BJ (cell line): ENCODE measurements at regions not wholly inside any gene's neighbourhood (a gene's known extent, or its start where the extent isn't known, plus 50 kb on each side); places are given as distances from the start of the nearest gene placed in this dataset.

Source experiments
- CTCF ChIA-PET: fragments of 350-600 bp; formaldehyde crosslinking; extraction: SDS; loops from one replicate; lab custom pipeline; 2021; ENCODE audit warnings: antibody characterized with exemption, inconsistent platforms; lab: Yijun Ruan, JAX
- POLR2A ChIA-PET: fragments of 300-600 bp; sonication (Branson Sonifier 250); formaldehyde crosslinking; extraction: SDS; loops from one replicate; lab custom pipeline; 2021; ENCODE audit warnings: antibody characterized with exemption; lab: Charles Lee
- DNase-seq: peaks from one replicate; pipeline ENCODE4 v3.0.0-alpha.2; 2011; ENCODE audit warnings: low read depth
- H3K27me3 ChIP-seq: 2 replicates; pipeline ENCODE4 v1.6.0; 2011; ENCODE audit warnings: low read length; ENCODE audit not compliant: control insufficient read depth, insufficient read depth
- H3K36me3 ChIP-seq: 2 replicates; pipeline ENCODE4 v1.5.1; 2011; ENCODE audit warnings: low read length; ENCODE audit not compliant: control insufficient read depth, insufficient read depth
- H3K4me3 ChIP-seq: 2 replicates; pipeline ENCODE4 v1.5.1; 2011; ENCODE audit warnings: low read depth, mild to moderate bottlenecking, control low read depth, low read length
- CTCF ChIP-seq: IDR thresholded peaks from 2 replicates; pipeline ENCODE4 v1.5.1; 2011; ENCODE audit warnings: low read depth, mild to moderate bottlenecking, control low read depth, inconsistent platforms, low read length, moderate library complexity; ENCODE audit not compliant: insufficient read depth

GRCh38 chr13:65914716-65915115 lies 1315.4 kb downstream of the PCDH9 start:
- TF ChIP-seq CTCF, result no peak
- H3K4me3 ChIP-seq, result no peak overlapping the region
- no peaks in the 10 kb centered on the region for H3K36me3 ChIP-seq
- ChIA-PET POLR2A (no interaction called here), CTCF (no interaction called here)
- no peak for DNase-seq
- H3K27me3 ChIP-seq, result no peaks in the 10 kb centered on the region

GRCh38 chr13:65913173-65913572 lies 1317.0 kb downstream of the PCDH9 start:
- CTCF ChIA-PET, result interaction anchor here (0.6 to 1.2 kb wide), 3 partner anchors 9 to 46 kb away, joined by 3 read pairs; no protein-coding TSS in a partner anchor
- H3K4me3 ChIP-seq, result no peak overlapping the region
- POLR2A ChIA-PET, result no interaction called here
- H3K27me3 ChIP-seq, result no peaks in the 10 kb centered on the region
- DNase-seq, result peak; percentile 61
- no peak for TF ChIP-seq CTCF
- no peaks in the 10 kb centered on the region for H3K36me3 ChIP-seq

GRCh38 chr13:65912516-65912915 lies 1317.6 kb downstream of the PCDH9 start:
- DNase-seq, result no peak
- no peak overlapping the region for H3K4me3 ChIP-seq
- H3K36me3 ChIP-seq, result no peaks in the 10 kb centered on the region
- ChIA-PET CTCF (interaction anchor here (1.1 kb wide), 1 partner anchor 47 kb away, joined by 3 read pairs; no protein-coding TSS in a partner anchor), POLR2A (no interaction called here)
- TF ChIP-seq CTCF, result no peak
- H3K27me3 ChIP-seq, result no peaks in the 10 kb centered on the region

- Histone ChIP-seq H3K4me3 (no peak overlapping the region), H3K36me3 (no peaks in the 10 kb centered on the region), H3K27me3 (no peaks in the 10 kb centered on the region)
- ChIA-PET CTCF (no interaction called here), POLR2A (no interaction called here)
- no peak for TF ChIP-seq CTCF
- no peak for DNase-seq
These were observed 1318.5 kb downstream of the PCDH9 start for GRCh38 chr13:65911546-65912193.

- CTCF ChIA-PET, result interaction anchor here (1.0 kb wide), 1 partner anchor 18 kb away, joined by 3 read pairs; no protein-coding TSS in a partner anchor
- POLR2A ChIA-PET, result no interaction called here
- TF ChIP-seq CTCF, result no peak
- H3K36me3 ChIP-seq, result no peaks in the 10 kb centered on the region
- DNase-seq, result no peak
- H3K4me3 ChIP-seq, result no peak overlapping the region
- H3K27me3 ChIP-seq, result no peaks in the 10 kb centered on the region
These were observed 1320.6 kb downstream of the PCDH9 start for GRCh38 chr13:65909501-65909900.
